ENCODE measurements at regions not wholly inside any gene's neighbourhood (a gene's known extent, or its start where the extent isn't known, plus 50 kb on each side); places are given as distances from the start of the nearest gene placed in this dataset.

DNA sequence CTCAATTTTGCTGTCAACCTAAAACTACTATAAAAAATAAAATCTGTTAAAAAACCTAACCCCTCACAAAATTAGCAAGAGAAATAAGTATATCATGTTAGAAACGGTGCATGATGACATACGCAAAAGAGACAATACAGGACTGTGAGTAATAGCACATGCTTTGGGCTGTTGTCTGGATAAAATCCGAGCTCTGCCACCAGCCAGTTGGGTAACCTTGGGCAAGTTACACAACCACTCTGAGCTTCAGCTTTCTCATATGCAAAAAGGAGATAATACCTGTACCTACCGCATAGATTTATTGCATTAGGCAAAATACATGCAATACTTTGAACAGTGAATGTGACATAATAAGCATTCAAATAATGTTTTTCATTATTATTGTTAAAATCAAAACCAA lies 481.7 kb downstream of the TLE1 start:
- no peak overlapping the region for H3K4me3 ChIP-seq (replicated peaks; ENCODE audit: low read depth, low read length)
- no peak for DNase-seq (ENCODE audit: low read depth)
- TF ChIP-seq, protein P1, sequence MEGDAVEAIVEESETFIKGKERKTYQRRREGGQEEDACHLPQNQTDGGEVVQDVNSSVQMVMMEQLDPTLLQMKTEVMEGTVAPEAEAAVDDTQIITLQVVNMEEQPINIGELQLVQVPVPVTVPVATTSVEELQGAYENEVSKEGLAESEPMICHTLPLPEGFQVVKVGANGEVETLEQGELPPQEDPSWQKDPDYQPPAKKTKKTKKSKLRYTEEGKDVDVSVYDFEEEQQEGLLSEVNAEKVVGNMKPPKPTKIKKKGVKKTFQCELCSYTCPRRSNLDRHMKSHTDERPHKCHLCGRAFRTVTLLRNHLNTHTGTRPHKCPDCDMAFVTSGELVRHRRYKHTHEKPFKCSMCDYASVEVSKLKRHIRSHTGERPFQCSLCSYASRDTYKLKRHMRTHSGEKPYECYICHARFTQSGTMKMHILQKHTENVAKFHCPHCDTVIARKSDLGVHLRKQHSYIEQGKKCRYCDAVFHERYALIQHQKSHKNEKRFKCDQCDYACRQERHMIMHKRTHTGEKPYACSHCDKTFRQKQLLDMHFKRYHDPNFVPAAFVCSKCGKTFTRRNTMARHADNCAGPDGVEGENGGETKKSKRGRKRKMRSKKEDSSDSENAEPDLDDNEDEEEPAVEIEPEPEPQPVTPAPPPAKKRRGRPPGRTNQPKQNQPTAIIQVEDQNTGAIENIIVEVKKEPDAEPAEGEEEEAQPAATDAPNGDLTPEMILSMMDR (IDR thresholded peaks at IDR 0.05; ENCODE audit: low read length, missing control alignments): no peak

DNA sequence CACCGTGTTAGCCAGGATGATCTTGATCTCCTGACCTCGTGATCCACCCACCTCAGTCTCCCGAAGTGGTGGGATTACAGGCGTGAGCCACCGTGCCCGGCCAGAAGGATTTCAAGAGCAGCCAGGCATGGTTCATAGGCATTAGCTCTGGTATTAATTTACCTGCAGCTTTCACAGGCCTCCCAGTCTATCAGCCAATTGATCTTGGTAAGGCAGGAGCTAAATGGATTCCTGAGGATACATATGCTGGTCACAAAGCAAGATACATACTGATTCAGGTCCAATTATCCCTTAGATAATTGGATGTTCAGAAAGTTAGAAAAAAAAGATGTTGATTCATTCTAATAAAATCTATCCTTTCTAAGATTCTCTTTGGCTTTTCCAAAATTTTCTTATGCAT lies 487.1 kb downstream of the TLE1 start:
- DNase-seq (ENCODE audit: low read depth): no peak
- H3K4me3 ChIP-seq (replicated peaks; ENCODE audit: low read depth, low read length): no peak overlapping the region
- TF ChIP-seq, protein P1 (IDR thresholded peaks at IDR 0.05; ENCODE audit: low read length, missing control alignments): no peak

DNA sequence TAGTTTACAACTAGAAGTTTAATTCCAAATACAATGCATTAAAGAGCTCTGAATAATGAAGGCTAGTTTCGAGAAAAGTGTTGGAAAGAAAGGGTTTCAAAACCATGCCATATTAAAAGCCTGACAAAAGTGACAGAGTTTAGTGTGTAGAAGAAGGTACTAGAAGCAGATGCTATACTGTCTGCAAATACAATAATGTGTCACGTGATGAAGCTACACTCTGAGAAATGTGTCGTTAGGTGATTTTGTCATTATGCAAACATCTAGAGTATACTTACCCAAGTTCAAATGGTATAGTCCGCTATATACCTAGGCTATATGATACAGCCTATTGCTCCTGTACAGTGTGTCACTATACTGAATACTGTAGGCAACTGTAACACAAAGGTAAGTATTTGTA lies 494.1 kb downstream of the TLE1 start:
- no peak overlapping the region for H3K4me3 ChIP-seq (replicated peaks; ENCODE audit: low read depth, low read length)
- DNase-seq (ENCODE audit: low read depth): no peak
- TF ChIP-seq, protein P1 (IDR thresholded peaks at IDR 0.05; ENCODE audit: low read length, missing control alignments): no peak

DNA sequence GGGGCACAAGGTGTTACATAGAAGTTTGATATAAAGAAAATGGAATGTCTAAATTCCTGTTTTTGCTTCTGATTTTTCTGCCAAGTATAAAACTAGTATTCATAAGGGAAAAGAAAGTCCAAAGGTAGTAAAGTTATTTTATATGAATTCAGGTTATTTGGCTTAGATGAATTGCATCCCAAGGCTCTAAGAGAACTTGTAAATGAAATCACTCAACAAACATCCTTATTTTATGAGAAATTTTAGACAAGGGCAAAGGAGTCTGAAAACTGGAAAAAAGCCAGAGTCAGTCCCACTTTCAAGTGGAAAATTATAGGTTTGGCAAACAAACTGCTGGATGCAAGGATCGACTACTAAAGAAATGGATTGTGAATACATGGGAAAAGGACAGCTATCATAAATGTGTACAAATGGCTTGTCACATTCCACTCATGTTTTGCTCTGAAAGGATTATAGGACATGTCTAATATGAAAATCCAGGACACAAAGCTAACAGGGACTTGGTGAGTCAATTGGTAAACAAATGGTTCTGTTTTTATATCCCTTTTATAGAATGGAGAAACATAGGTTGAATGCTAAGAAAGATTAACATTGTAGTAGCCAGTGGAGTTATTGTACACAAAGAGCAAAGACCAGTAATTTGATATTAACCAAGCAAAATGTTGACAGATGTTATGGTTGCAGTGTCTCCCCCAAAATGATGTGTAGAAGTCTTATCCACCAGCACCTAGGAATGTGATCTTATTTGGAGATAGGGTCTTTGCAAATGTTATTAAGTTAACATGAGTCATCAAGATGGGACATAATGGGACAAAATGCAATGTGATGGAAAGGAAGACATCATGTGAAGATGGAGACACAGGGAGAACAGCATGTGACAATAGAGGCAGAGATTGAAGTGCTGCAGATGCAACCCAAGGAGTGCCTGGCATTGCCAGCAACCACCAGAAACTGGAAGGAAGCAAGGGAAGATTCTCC lies 495.7 kb downstream of the TLE1 start:
- H3K4me3 ChIP-seq (replicated peaks; ENCODE audit: low read depth, low read length): no peak overlapping the region
- DNase-seq (ENCODE audit: low read depth): no peak
- TF ChIP-seq, protein P1 (IDR thresholded peaks at IDR 0.05; ENCODE audit: low read length, missing control alignments): no peak

DNA sequence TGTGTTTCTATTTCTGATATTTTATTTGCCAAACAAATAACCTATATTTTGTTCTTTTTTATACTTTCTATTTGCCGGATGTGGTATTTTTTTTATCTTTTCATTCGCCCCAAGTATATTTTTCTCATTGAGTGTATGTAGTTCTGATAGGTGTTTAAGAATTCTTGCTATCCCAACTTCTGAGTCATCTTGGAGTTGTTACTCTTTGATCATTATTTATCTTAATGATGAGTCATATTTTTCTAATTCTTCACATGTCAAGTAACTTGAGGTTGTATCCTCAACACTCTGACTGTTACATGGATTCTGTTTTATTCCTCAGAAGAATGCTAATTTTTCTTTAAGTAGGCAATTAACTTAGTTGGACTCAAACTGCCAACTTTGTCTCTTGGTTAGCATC lies 498.1 kb downstream of the TLE1 start:
- H3K4me3 ChIP-seq (replicated peaks; ENCODE audit: low read depth, low read length): no peak overlapping the region
- TF ChIP-seq, protein P1 (IDR thresholded peaks at IDR 0.05; ENCODE audit: low read length, missing control alignments): no peak
- no peak for DNase-seq (ENCODE audit: low read depth)

DNA sequence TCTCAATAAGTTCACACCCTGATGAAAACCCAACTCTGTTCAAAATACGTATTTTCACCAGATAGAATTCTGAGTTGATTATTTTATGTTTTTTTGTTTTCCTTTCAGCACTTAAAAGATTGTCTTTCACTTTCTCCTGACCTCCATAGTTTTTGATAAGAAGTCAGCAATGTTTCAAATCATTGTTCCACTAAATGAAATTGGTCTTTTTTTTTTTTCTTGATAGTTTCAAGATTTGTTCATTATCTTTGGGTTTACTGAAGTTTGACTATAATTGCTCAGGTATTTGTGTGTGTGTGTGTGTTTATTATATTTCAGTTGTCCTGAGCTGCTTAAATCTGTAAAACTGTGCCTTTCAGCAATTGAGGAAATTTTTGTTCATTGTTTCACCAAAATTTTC lies 498.7 kb downstream of the TLE1 start:
- H3K4me3 ChIP-seq (replicated peaks; ENCODE audit: low read depth, low read length): no peak overlapping the region
- TF ChIP-seq, protein P1 (IDR thresholded peaks at IDR 0.05; ENCODE audit: low read length, missing control alignments): no peak

DNA sequence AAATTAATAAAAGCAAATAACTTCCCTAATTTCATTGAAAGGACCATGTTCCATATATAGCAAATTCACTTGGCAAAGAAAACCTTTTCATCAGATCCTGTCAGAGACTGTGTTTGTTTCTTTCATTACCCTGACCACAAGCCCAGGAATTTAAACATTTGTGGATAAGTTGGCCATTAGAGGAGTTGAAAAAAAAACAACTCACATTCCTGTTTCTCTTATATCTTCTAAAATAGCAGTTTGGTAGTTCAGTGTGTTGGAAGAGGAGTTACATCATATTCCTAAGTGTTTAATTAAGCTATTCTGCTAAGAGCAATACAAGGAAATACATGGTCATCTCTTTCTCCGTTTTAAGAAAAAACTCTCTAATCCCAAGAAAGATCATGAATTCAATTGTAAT lies 505.6 kb downstream of the TLE1 start:
- DNase-seq (ENCODE audit: low read depth): peak; percentile 51
- TF ChIP-seq, protein P1 (IDR thresholded peaks at IDR 0.05; ENCODE audit: low read length, missing control alignments): no peak
- no peak overlapping the region for H3K4me3 ChIP-seq (replicated peaks; ENCODE audit: low read depth, low read length)

More for the DNA sequence above, 498.7 kb downstream of the TLE1 start:
- no peak for DNase-seq (ENCODE audit: low read depth)

All from fibroblast of pulmonary artery (primary cell).